ENCODE measurements at regions not wholly inside any gene's neighbourhood (a gene's known extent, or its start where the extent isn't known, plus 50 kb on each side); places are given as distances from the start of the nearest gene placed in this dataset.
A peak's percentile ranks its signal among the peaks of the same experiment; 100 is the strongest.
"Not testable (repeated sequence)": the region's sequence is repeated elsewhere in the genome, so short reads cannot be mapped to it uniquely, and the experiment has no call there.

- peaks cover 12% of the 10 kb centered on the region for H3K4me1 Mint-ChIP-seq
- TF ChIP-seq CTCF (IDR thresholded peaks at IDR 0.05; ENCODE audit: unreplicated experiment in 3 of 3): no peak
- H3K27me3 Mint-ChIP-seq (ENCODE audit: low read depth): no peaks in the 10 kb centered on the region
- no peak overlapping the region for H3K27ac Mint-ChIP-seq
- peaks cover 12% of the 10 kb centered on the region for H3K36me3 Mint-ChIP-seq (ENCODE audit: low read depth)
- peaks cover 6% of the 10 kb centered on the region for H3K9me3 Mint-ChIP-seq
- no peak overlapping the region for H3K4me3 Mint-ChIP-seq
Observed at GRCh38 chr1:222904451-222904850, 89.6 kb downstream of the DISP1 start.

- TF ChIP-seq CTCF (IDR thresholded peaks at IDR 0.05; ENCODE audit: unreplicated experiment in 3 of 3): no peak
- Mint-ChIP-seq H3K9me3 (peaks cover 6% of the 10 kb centered on the region), H3K4me1 (peaks cover 8% of the 10 kb centered on the region), H3K36me3 (ENCODE audit: low read depth) (peaks cover 12% of the 10 kb centered on the region), H3K27me3 (ENCODE audit: low read depth) (no peaks in the 10 kb centered on the region), H3K27ac (no peak overlapping the region), H3K4me3 (no peak overlapping the region)
Observed at GRCh38 chr1:222905151-222905550, 90.3 kb downstream of the DISP1 start.

GRCh38 chr1:222906271-222906739, 91.5 kb downstream of the DISP1 start:
- H3K4me1 Mint-ChIP-seq; H3K4me3 Mint-ChIP-seq; H3K36me3 Mint-ChIP-seq (ENCODE audit: low read depth); H3K27ac Mint-ChIP-seq; H3K9me3 Mint-ChIP-seq; H3K27me3 Mint-ChIP-seq (ENCODE audit: low read depth): not testable (repeated sequence)

GRCh38 chr1:222909586-222909985, 94.7 kb downstream of the DISP1 start:
- H3K4me1 Mint-ChIP-seq: peaks cover 7% of the 10 kb centered on the region
- no peaks in the 10 kb centered on the region for H3K36me3 Mint-ChIP-seq (ENCODE audit: low read depth)
- no peaks in the 10 kb centered on the region for H3K27me3 Mint-ChIP-seq (ENCODE audit: low read depth)
- H3K9me3 Mint-ChIP-seq: no peaks in the 10 kb centered on the region
- no peak for TF ChIP-seq CTCF (IDR thresholded peaks at IDR 0.05; ENCODE audit: unreplicated experiment in 3 of 3)
- no peak overlapping the region for H3K27ac Mint-ChIP-seq
- no peak overlapping the region for H3K4me3 Mint-ChIP-seq

- Mint-ChIP-seq H3K9me3 (peaks cover 5% of the 10 kb centered on the region), H3K27ac (peak overlapping the region in 2 of 3 experiments; percentile 9 to 53), H3K36me3 (ENCODE audit: low read depth) (no peaks in the 10 kb centered on the region), H3K4me3 (no peak overlapping the region), H3K4me1 (peaks cover 13% of the 10 kb centered on the region), H3K27me3 (ENCODE audit: low read depth) (no peaks in the 10 kb centered on the region)
- no peak for TF ChIP-seq CTCF (IDR thresholded peaks at IDR 0.05; ENCODE audit: unreplicated experiment in 3 of 3)
Observed at GRCh38 chr1:222910699-222911098, 95.9 kb downstream of the DISP1 start.

- TF ChIP-seq CTCF (IDR thresholded peaks at IDR 0.05; ENCODE audit: unreplicated experiment in 3 of 3): no peak
- Mint-ChIP-seq H3K9me3 (peaks cover 7% of the 10 kb centered on the region), H3K4me3 (no peak overlapping the region), H3K4me1 (peaks cover 13% of the 10 kb centered on the region), H3K27ac (no peak overlapping the region), H3K36me3 (ENCODE audit: low read depth) (peaks cover 3% of the 10 kb centered on the region), H3K27me3 (ENCODE audit: low read depth) (no peaks in the 10 kb centered on the region)
Observed at GRCh38 chr1:222911866-222912265, 97.0 kb downstream of the DISP1 start.

All from nephron (organoid).